ENCODE measurements at regions not wholly inside any gene's neighbourhood (a gene's known extent, or its start where the extent isn't known, plus 50 kb on each side); places are given as distances from the start of the nearest gene placed in this dataset.
"Not testable (repeated sequence)": the region's sequence is repeated elsewhere in the genome, so short reads cannot be mapped to it uniquely, and the experiment has no call there.

DNA sequence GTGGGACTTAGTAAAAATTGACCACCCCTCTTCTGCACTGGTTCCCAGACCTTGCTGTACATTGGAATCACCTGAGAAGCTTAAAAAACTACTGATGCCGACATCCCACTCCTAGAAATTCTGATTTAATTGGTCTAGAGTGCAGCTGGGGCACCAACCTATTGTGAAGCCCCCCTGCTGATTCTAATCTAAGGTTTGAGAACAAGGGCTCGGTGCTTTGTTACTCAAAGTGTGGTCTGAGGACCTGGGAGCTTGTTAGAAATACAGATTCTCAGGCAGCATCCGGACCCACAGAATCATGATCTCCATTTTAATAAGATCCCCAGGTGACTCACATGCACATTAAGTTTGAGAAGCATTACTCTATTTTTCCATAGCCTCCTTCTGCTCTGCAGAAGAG is 57.8 kb upstream of the LPAR1 start:
- TF ChIP-seq, protein P1, sequence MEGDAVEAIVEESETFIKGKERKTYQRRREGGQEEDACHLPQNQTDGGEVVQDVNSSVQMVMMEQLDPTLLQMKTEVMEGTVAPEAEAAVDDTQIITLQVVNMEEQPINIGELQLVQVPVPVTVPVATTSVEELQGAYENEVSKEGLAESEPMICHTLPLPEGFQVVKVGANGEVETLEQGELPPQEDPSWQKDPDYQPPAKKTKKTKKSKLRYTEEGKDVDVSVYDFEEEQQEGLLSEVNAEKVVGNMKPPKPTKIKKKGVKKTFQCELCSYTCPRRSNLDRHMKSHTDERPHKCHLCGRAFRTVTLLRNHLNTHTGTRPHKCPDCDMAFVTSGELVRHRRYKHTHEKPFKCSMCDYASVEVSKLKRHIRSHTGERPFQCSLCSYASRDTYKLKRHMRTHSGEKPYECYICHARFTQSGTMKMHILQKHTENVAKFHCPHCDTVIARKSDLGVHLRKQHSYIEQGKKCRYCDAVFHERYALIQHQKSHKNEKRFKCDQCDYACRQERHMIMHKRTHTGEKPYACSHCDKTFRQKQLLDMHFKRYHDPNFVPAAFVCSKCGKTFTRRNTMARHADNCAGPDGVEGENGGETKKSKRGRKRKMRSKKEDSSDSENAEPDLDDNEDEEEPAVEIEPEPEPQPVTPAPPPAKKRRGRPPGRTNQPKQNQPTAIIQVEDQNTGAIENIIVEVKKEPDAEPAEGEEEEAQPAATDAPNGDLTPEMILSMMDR (IDR thresholded peaks at IDR 0.05), result no peak
- no peak for TF ChIP-seq POLR2A (IDR thresholded peaks at IDR 0.05)
- no peaks in the 10 kb centered on the region for H3K36me3 ChIP-seq (replicated peaks in 1 of 2)
- H3K27ac ChIP-seq, result no peak overlapping the region
- no peak overlapping the region for H3K4me3 ChIP-seq
- no peaks in the 10 kb centered on the region for H3K27me3 ChIP-seq
- 82 to 95% (median 86%) methylated on average over 3 of the region's 3 CpGs for WGBS, 4 donors
- no peak for DNase-seq
- H3K4me1 ChIP-seq (replicated peaks in 1 of 2), result no peaks in the 10 kb centered on the region
- intact Hi-C loops (cut with DNase I), result no loop called here
- H3K9me3 ChIP-seq (replicated peaks in 1 of 3), result no peaks in the 10 kb centered on the region

DNA sequence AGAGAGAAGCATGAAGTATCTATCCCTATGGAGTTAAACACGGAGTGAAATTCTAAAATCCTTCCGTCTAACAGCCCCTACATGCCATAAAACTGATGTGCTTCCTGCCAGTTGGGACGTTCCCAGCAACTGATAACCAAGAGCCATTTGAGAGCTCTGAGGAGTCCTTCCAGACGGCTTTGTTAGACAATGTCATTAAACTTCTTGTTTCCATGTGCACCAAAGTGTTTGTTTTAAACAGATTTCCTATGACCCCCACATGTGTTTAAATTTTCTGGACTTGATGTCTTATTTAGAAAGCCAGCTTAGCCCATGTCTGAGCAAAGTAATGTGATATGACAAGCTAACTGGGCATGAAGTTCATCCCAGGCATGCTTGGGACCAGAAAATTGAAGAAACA is 57.2 kb upstream of the LPAR1 start:
- no peaks in the 10 kb centered on the region for H3K9me3 ChIP-seq (replicated peaks in 1 of 3)
- WGBS, 4 donors, result 50 to 56% (median 51%) methylated on average over 4 of the region's 4 CpGs
- H3K27ac ChIP-seq, result peak overlapping the region in 2 of 5 donors; percentile 18 to 22
- H3K36me3 ChIP-seq (replicated peaks in 1 of 2), result no peaks in the 10 kb centered on the region
- no peaks in the 10 kb centered on the region for H3K4me1 ChIP-seq (replicated peaks in 1 of 2)
- no peak for DNase-seq
- no peak for TF ChIP-seq POLR2A (IDR thresholded peaks at IDR 0.05)
- TF ChIP-seq, protein P1 (IDR thresholded peaks at IDR 0.05), result no peak
- no peaks in the 10 kb centered on the region for H3K27me3 ChIP-seq
- intact Hi-C loops (cut with DNase I), result no loop called here
- no peak overlapping the region for H3K4me3 ChIP-seq

DNA sequence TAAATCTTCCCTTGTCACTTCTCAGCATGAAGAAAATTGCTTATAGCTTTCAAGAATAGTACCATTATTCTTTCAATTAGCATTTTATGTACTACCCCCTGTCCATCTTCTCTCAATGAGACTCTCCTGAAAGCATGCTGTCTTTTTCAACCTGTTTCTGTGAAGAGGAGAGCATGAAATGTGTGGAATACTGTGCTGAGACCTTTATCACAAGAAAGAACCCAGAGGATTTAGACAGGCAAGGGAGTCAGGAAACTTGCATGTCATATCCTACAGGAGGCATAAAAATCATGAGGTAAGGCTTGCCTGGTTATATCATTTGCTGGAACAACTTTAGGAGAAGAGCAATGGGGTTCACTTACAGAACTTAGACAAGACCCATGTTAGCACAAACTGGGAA is 56.7 kb upstream of the LPAR1 start:
- H3K4me1 ChIP-seq (replicated peaks in 1 of 2), result no peaks in the 10 kb centered on the region
- intact Hi-C loops (cut with DNase I), result no loop called here
- H3K36me3 ChIP-seq (replicated peaks in 1 of 2), result no peaks in the 10 kb centered on the region
- H3K27ac ChIP-seq, result peak overlapping the region in 3 of 5 donors; percentile 18 to 67 (median 22)
- no peak overlapping the region for H3K4me3 ChIP-seq
- TF ChIP-seq, protein P1 (IDR thresholded peaks at IDR 0.05), result no peak
- TF ChIP-seq POLR2A (IDR thresholded peaks at IDR 0.05), result no peak
- no peaks in the 10 kb centered on the region for H3K27me3 ChIP-seq
- DNase-seq, result no peak
- H3K9me3 ChIP-seq (replicated peaks in 1 of 3), result no peaks in the 10 kb centered on the region

DNA sequence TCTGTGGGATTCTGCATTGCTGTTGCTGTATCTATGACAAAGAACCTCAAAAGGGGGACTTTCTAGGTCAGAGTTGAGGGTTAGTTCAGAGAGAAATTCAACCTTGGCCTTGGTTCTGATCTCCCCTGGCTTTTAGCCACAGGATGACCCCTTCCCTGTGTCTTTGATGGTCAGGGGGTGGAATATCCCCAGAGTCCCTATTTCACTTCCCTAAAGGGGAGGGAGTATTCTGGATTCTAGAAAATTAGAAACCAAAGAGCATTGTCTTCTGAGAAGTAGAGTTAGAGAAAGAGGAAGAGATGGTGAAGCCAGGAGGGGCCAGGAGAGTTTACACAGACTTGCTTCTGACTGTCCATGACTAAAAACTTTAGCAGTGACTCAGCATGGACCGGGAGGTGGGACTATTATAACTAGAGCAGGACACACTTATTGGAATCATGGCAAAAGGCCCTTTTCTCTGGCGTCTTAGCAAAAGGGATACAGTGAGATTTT is 56.2 kb upstream of the LPAR1 start:
- Histone ChIP-seq H3K4me3 (no peak overlapping the region), H3K9me3 (replicated peaks in 1 of 3) (no peaks in the 10 kb centered on the region), H3K36me3 (replicated peaks in 1 of 2) (no peaks in the 10 kb centered on the region), H3K27ac (peak overlapping the region in 2 of 5 donors; percentile 18 to 67), H3K27me3 (no peaks in the 10 kb centered on the region), H3K4me1 (replicated peaks in 1 of 2) (no peaks in the 10 kb centered on the region)
- DNase-seq, result peak in 6 of 7 donors; percentile 29 to 66 (median 40)
- 31 to 36% (median 34%) methylated on average over 2 of the region's 2 CpGs for WGBS, 4 donors
- TF ChIP-seq POLR2A (IDR thresholded peaks at IDR 0.05), result no peak
- TF ChIP-seq, protein P1 (IDR thresholded peaks at IDR 0.05), result no peak
- intact Hi-C loops (cut with DNase I), result no loop called here

DNA sequence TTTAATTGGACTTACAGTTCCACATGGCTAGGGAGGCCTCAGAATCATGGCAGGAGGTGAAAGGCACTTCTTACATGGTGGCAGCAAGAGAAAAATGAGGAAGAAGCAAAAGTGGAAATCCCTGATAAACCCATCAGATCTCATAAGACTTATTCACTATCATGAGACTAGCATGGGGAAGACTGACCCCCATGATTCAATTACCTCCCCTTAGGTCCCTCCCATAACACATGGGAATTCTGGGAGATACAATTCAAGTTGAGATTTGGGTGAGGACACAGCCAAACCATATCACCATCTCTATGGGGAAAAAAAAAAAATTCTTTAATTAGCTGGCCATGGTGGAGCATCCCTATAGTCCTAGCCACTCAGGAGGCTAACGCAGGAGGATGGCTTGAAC is 53.9 kb upstream of the LPAR1 start:
- H3K27ac ChIP-seq; intact Hi-C loops (cut with DNase I): not testable (repeated sequence)

More for the DNA sequence above, 53.9 kb upstream of the LPAR1 start:
- not testable (repeated sequence) for H3K4me1 ChIP-seq (replicated peaks in 1 of 2); H3K4me3 ChIP-seq; H3K9me3 ChIP-seq (replicated peaks in 1 of 3); DNase-seq; H3K27me3 ChIP-seq; H3K36me3 ChIP-seq (replicated peaks in 1 of 2)
- WGBS, 4 donors, result 84 to 100% (median 90%) methylated on average over 1 of the region's 1 CpG

Data from adrenal gland (tissue), 9 donors.